ENCODE measurements at regions not wholly inside any gene's neighbourhood (a gene's known extent, or its start where the extent isn't known, plus 50 kb on each side); places are given as distances from the start of the nearest gene placed in this dataset.
"Not testable (repeated sequence)": the region's sequence is repeated elsewhere in the genome, so short reads cannot be mapped to it uniquely, and the experiment has no call there.

DNA sequence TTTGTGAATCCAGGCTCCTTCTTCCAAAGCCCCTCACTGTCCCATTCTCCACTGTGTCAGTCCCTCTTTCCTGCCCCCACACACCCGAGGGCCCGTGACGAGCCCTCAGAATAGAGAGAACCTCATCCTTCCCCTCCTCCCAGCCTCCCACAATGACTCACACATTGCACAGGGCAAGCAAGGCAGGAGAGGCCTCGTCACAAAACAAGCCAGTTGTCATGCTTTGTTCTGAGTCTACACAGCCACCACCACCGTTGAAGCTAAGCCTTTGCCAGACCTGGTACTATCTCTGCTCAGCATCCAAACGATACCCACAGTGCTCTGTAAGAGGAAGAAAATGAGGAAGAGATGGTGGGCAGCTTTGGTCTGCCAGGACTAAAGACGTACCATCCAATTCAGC is 142.2 kb upstream of the ZNF366 start:
- no peak for DNase-seq

DNA sequence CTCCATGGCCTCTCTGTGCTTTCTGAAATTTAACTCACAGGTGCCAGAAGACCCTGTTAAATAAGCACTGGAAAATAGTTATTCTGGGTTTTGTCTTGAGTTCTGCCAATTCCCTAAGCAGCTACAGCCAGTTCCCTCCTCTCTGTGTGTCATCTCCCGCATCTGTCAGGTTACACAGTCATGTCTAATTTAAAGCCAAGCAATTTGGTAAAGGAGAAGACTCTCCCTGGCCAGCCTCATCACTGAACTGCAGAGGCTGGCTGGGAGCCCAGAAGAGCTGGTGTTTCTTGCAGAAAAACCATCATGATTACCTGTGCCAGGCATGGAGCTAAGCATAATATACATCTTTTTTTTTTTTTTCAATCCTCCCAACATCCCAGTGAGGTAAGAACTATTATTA is 141.3 kb upstream of the ZNF366 start:
- no peak for DNase-seq

DNA sequence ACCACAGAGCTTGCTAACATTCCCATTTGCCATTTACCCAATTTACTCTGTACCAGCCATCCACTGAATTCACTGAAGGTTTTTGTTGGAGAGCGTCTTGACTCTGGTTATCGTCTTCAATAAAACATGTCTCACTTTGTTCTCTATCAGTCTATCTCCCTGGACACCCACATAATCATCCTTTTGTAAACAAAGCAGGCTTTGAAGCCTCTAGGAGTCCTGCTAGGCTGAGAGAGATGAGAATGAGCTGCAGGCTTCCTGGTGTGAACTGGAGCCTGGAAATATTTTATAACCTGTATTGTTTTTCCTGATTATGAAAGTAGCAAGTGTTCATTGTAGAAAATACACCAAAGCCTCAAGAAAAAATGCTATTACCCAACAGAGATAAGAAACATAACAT is 140.6 kb upstream of the ZNF366 start:
- DNase-seq, result no peak

DNA sequence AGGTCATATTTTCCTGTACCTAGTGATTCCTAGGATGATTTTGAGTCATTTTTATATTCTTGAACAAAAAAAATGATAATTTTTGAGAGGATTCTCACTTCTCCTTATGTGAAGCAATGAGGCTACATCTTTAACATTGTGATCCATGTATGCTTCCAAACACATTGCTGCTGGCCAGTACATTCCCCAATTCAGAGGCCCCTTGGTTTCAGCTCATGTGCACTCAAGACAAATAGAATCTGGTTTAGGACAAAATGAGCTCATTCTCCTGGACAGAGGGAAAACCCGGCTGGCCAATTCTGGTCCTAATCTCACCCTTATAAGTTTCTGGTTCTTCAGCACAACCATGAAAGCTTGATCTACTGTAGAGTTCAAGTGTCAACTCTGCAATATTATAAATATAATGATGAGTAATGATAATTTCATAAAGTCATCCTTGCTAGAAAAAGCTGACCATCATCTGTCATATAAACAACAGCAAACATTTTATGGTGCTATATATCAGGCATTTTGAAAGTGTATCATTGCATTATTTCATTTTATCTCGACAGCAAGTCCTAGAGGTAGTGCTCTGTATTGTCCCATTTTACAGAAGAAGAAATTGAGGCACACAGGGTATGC is 139.1 kb upstream of the ZNF366 start:
- no peak for DNase-seq

DNA sequence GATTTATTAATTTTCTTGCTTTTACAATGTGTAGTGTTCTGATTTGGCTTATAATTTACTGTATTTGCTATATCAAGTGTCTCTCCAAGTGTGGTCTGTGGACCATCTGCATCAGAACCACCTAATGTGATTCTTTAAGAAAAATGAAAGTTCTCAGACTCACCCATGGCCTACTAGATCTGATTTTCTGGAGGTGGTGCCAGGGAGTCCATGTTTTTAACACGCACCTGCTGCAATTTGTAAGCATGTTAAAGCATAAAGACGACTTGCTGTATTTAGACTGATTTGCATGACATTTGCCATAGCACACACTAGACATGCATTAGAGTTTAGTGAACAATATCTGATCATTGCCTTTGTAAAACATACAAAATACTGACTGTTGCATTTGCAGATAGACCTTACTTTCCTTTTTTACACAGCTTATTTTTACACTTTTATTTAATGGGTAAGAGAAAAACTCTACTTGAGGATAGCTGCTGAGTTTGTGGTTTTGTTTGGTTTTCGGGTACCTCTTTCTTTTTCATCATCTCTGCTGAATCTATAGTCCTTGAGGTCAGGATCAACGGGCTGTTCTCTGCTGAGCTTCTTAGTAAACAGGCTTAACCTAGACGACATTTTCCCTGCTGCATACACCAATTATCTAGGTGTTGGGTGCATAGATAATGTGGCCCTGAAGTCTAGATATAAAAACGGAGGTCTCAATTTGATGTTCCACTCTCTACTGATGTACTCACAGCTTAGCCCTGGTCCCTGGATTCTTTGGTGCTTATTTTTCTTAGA is 138.0 kb upstream of the ZNF366 start:
- no peak for DNase-seq

DNA sequence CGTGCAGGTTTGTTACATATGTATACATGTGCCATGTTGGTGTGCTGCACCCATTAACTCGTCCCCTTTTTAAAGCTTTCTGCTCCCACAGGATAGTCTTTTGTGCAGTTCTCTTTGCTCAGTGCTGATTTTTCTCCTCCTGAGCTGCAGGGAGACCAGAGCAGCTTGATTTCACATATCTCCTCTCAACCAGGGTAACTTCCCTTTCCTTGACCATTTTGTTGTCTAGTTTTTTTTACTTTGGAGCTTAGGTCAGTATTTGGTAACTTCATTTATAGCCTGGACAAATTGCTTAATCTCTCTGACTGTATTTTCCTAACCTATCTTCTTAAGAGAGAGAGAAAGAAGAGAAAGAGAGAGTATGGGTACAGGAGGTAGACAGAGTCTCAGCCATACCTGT is 137.1 kb upstream of the ZNF366 start:
- no peak for DNase-seq

DNA sequence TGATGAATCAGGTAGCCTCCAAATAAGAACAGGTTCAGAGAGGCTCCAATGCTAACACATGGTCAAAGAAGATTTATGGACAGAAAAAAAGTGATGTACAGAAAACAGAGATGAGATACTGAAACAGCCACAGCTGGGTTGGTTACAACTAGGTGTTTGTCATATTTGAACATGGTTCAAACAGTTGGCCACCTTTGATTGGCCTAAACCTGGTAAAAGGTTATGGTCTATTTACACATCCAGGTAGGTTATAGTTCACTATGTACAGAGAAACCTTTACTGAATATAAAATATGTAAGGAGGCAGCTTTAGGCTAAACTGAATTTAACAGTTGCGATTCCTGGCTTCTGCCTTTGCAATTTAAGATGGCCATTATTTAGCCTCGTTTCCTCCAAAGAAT is 134.0 kb upstream of the ZNF366 start:
- no peak for DNase-seq

DNA sequence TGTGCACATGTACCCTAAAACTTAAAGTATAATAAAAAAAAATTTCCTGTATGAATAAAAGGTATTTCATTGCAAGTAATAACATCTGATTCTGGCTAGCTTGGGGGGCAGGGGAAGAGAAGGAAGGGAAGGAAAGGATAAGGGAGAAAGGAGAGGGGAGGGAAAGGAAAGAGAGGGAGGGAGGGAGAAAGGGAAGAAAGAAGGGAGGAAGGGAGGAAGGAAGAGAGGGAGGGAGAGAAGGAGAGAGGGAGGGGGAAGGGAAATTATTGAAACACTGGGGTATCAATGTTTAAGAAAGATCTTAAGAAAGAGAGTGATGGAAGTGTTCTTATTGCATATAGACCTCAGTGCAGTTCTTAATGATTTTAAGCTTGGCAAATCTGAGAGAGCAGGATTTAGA is 129.8 kb upstream of the ZNF366 start:
- DNase-seq, result no peak

DNA sequence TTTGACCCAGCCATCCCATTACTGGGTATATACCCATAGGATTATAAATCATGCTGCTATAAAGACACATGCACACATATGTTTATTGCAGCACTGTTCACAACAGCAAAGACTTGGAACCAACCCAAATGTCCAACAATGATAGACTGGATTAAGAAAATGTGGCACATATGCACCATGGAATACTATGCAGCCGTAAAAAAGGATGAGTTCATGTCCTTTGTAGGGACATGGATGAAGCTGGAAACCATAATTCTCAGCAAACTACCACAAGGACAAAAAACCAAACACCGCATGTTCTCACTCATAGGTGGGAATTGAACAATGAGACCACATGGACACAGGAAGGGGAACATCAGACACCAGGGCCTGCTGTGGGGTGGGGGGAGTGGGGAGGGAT is 129.4 kb upstream of the ZNF366 start:
- DNase-seq, result not testable (repeated sequence)

DNA sequence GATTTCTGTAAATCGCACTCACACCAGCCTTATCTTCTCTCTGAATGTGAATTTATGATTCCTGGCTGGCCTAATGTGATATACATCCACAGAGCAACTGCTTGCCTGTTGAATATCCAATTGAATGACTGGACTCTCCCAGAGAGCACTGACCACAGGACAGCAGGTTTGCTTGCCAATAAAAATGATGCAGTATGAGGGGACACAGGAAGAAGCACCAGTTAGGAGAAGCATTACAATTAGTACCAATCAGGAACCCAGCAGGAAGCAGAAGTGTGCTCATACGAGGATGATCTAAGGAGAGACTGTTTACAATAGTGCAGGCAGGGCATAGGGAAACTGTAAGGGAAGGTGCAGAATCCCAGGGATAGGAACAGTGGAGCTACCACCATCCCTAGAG is 127.2 kb upstream of the ZNF366 start:
- no peak for DNase-seq

DNA sequence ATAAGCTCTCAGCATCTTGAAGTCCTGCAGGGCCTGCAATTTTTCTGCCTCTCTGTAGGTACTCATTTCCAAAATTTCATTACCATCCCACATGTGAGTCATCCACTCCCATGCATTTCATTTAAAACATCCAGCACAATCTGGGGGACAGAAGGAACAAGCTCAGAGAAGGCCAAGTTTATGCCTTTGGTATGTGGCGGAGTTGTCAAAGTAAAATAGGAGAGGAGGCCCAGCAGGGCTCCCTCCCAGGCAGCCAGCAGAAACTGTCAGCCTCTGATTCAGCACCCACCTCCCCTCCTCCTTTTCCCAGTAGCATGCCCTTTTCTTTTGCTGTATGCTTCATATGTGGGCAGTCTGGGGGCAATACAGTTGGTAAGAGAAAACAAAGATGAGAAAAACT is 126.4 kb upstream of the ZNF366 start:
- DNase-seq, result no peak

DNA sequence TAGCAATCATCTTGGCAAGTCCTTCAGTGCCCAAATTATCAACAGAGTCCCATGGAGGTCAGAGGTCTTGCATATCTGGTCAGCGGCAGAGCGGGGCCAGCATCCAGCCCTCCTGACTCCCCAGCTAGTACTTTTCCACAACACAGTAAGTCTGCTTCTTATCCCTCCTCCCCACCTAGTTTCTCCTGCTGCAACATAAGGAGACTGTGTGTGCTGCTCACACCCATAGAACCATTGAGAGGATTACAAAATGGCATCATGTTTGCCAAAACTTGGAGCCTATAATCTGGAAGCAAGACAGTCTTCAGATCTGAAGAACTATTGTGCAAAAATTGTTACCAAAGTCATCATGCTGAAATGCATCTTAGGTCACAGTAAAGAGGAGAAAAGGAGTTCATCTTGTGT is 125.8 kb upstream of the ZNF366 start:
- DNase-seq, result no peak

DNA sequence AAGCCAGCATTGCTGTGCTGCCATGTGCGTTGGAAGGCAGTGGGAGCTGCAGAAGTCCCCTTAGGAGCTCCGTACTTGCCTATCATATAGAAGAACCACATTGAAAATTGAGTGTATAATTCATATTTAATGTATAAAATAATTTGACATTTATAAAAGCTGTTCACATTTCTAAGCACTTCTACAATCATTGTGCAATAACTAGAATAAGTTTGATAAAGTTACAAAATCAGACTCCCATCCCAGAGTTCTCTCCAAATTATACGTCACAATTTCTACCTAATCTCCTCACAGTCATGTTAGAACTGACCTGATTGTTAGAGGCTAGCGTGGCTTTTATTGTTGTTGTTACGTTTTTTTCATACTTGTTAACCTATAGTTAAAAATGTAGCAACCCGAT is 123.5 kb upstream of the ZNF366 start:
- DNase-seq, result no peak

DNA sequence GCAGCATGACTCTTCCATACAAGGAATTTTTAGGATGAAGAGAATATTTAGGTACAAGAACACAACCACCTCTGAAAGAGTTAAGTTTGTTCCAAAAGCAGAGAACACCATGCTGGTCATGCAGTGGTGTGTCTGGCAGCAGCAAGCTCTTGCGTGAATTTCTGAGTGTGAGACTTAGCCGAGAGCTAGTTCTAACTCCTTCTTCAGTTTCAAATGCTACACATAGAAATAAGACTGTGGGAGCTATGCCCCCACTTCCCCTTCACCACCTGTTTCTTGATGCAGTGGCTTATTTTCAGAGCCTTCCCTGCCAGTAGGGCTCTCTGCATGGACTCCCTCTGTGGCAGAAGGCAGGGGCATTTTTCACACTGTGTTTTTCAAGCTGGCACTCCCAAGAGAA is 122.9 kb upstream of the ZNF366 start:
- DNase-seq, result no peak

DNA sequence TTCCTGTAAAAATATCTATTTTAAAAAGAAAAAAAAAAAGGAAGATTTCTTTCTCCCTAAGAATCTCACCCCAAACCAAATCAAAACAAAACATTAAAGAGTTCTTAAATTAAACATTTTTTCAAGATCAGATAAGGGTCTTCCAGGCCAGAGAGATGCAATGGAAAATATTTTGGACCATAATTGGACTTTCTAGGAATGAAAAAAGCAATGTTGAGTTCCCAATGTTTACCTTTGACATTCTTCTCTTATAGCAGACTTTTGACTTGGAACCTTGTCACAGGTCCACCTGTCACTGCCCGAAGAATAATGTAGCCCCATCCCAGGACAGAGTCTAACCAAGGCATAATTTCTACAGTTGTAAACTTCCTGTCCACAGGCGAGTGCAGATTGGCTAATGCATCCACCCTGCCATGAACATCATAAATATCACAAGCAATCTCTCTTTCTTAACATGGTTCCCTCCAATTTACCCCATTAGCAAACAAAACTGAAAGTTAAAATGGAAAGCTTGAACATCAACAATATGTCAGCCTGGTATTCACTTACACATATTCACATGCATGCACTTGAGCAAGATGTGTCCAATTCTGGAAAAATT is 121.7 kb upstream of the ZNF366 start:
- no peak for DNase-seq

DNA sequence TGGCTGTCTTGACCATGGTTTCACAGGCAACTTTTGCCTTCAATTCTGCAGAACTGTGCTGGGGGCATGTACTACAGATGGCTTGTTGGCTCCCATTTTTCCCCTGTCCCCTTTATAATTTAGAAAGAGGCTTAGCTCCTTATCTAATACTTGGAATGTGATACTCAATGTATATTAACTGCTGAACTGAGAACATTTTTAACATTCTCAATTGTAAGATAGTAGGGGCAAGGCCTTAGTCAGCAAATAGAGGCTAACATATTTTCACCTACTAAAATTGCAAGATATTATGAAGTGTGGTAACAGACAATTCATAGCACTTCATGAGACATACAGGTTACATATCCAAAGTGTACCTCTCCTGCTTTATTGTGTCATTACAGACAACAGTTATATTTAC is 118.1 kb upstream of the ZNF366 start:
- DNase-seq, result no peak

DNA sequence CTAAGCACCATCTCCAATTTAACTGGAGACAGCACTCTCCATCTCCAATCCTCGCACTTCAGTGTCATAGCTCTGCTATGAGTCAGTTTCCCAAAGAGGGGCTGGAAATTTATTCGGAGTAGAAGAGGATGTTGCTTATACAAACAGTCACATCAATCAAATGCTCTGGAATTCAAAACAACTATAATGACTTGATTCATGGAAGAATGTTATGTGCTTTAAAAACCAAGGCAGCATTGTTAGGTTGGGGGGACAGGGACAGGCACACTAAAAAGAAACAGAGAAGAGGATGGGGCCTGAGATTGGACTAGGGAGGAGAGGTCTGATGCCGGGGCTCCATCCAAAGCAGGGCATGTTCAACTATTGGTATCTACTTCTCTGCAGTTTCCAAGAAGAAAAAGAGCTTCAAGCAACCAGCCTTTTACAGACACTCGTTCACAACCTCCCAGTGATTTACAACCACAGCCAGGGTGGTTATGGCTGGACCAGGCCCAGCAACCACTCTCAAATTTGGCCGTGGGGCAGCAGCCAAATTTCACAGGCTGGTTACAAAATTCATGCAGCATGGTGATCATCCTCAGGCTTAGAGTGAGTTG is 117.5 kb upstream of the ZNF366 start:
- no peak for DNase-seq

DNA sequence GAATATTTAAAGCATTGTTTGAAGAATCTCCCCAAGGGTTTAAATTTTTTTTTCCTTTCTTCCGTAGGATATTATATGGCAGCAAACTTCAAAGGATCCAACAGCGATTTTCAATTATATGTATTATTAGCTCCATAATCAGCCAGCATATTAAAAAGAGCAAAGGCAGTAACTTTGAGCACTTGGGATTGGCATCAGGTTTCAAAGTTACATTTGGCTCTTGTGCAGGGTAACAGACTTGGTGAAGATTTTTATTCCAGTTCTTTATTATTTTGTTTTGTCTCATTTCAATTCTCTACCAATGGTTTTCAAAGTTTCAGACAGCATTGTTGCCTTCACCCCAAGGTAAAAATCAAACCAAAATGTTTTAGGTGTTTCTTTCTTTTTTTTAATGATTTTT is 116.7 kb upstream of the ZNF366 start:
- DNase-seq, result no peak

DNA sequence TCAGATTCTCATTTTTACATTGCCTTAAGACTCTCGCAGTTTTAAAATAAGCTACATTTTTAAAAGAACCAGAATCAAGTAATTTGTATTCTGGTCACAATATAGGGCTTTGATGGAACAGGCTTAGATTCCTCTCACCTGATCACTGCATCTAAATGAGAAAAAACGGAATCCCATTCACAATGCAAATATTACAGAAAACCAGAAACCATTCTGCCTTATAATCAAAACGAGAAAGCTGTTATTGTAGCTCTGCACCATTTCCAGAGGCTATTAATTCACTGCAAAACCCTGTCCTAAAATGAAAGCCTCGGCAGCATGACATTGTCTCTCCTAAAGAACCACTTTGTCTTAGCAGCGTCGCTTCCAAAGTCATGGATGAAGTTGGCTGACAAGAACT is 116.1 kb upstream of the ZNF366 start:
- DNase-seq, result no peak

DNA sequence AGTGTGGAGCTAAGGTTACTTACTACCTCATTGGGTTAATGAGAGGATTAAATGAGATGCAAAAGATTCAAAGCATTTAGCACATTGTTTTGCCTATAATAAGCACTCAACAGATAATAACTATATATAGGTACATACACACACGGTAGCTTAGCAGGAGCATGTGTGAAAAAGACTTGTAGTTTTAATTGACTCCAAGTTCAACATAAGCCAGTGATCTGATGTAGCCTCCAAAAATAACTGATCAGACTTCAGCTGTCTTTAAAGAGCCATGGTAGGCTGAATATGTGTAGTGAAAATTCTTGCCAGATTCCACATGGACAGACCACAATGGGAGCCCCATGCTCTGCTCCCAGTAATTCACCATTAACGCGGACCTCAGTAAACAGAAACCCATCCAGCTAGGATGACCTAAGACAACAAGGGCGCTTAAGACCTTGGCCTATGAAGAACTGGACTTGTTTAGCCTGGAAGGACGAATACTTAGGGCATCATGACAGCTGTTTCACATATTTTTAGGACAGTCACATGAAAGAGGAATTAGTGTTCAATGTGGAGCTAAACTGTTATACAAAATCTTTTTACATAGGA is 115.1 kb upstream of the ZNF366 start:
- no peak for DNase-seq

DNA sequence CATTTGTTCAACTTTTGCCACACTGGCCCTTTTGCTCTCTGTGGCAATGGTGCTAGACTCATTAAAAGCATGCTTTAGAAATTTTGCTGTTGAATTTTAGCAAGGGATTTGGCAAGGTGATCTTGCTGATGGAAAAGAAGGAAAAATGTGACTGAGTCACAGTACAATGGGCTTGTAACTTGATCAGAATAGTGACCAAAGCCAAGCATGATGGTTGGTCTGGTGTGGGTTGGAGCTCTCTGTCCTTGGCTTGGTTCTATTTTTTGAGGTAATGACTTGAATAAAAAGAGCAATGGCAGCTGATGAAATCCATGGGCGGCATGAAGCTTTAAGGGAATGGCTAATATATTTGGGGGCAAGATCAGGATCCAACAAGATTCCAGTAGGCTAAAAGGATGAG is 114.4 kb upstream of the ZNF366 start:
- no peak for DNase-seq

DNA sequence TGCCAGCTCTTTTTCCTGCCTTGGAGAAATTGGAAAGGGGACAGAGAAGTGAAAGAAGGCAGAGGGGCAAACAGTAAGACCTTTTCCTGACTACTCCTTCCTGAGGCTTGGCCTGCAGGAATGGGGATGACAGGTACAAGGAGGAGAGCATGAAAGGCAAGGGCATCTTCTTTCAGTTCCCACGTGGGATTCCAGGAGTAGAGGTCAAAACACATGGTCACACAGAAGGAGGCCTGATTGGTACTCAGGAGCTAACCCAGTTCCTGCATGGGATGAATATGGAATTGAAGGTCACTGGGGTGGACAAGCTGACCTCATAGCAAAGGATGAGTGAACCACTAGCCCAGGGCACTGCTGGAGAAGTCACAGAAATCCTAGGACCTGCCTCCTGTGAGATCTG is 112.5 kb upstream of the ZNF366 start:
- no peak for DNase-seq

DNA sequence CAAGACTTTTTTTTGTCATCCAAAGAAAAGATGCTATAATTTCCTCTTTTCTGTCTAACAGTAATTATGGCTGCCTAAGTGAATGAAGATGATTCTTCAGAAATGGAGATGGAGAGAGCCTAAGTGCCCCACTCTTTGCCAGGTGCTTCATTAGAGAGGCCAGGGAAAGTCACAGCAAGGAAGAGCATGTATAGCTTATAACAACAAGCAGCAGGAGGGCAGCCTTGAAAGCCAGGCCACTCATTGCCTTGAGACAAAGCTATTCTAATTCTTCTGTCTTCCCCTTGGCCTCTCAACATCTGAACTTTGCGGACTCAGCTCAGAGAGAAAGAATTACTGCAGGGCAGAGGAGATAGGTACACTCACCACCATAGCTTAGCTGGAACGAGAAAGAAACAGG is 112.0 kb upstream of the ZNF366 start:
- no peak for DNase-seq

DNA sequence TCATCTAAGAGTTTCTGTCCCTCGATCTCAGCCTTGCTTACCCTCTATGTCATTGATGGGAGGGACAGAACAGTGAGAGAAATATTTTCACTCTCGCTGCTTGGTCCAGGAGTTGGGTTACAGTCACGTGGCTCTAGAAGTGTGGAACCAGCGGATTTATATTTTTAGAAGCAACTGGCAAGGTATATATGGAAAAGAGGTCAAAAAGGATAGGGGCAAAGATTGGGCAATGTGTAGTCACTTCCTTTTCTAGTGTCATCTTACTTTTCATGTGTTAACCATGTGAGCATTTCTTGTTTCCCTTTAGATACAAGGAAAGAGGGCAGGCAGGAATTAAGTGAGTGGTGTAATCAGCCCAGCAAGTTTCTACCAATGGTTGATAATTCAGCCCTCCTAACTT is 111.5 kb upstream of the ZNF366 start:
- DNase-seq, result no peak
